CD4-positive, alpha-beta T cell treated with Interleukin-12 subunit alpha and Interleukin-12 subunit beta, for 1 hour (primary cell): ENCODE measurements at regions not wholly inside any gene's neighbourhood (a gene's known extent, or its start where the extent isn't known, plus 50 kb on each side); places are given as distances from the start of the nearest gene placed in this dataset.
A peak's percentile ranks its signal among the peaks of the same experiment; 100 is the strongest.
"Not testable (repeated sequence)": the region's sequence is repeated elsewhere in the genome, so short reads cannot be mapped to it uniquely, and the experiment has no call there.

Experiments used
- DNase-seq: peaks from one replicate; pipeline ENCODE4 v3.0.0-alpha.2; 2020

- DNase-seq: not testable (repeated sequence)
Measured at GRCh38 chr2:113386780-113387433, 50.6 kb upstream of the ZNG1B start.

DNA sequence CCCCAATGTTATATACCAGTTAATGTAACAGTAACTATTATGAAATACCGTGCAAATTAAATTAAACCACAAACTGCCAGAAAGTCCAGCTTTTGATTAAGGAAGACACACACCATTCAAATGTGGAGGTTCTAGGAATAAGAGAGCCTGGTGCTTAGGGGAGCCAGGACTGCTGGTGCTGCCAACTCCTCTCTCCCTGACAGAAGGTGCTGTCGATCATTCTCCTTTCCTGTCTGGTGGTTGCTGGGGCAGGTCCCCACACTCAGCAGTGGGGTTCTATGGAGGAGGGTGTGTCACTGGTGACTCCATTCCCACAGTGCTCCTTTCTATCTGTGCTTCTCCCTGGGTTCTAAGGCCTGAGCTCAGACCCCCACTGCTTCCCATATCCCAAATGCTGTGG lies 57.9 kb upstream of the ZNG1B start:
- not testable (repeated sequence) for DNase-seq

DNA sequence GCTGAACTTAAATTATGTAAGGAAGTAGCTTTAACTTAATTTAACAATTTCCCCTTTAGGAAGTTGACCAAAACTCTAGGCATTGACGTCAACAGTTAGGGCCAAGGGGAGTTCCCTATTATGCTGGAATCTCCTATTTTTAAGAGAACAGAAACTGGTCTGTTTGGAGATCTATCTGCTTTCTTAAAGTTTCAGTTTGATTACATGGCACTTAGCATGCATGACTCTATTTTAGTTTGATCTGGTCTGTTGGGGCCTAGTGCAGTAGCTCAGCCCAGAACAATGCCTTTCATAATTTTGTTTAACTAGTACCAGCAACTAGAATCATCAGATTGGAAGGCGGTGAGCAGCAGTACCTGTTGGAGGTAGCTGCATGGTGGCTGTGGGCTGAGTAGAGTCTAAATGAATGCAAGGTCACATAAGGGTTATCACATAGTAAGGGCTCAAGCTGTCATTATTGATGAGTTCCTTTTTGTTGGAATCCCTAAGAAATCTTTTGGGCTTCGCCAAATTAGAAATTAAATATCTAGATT lies 60.5 kb upstream of the ZNG1B start:
- DNase-seq: no peak

GRCh38 chr2:113376253-113376912 lies 61.1 kb upstream of the ZNG1B start:
- DNase-seq: no peak

DNA sequence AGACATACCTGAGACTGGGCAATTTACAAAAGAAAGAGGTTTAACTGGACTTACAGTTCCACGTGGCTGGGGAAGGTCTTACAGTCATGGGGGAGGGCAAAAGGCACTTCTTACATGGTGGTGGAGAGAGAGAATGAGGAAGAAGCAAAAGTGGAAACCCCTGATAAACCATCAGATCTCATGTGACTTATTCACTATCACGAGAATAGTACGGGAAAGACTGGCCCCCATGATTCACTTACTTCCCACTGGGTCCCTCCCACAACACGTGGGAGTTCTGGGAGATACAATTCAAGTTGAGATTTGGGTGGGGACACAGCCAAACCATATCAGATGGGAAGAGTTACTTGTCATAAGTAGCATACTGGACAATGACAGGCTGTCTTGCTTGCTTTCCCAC lies 62.6 kb upstream of the ZNG1B start:
- not testable (repeated sequence) for DNase-seq

- DNase-seq: not testable (repeated sequence)
Measured at GRCh38 chr2:113372258-113372834, 65.1 kb upstream of the ZNG1B start.

GRCh38 chr2:113370478-113371091 lies 66.9 kb upstream of the ZNG1B start:
- DNase-seq: peak; percentile 75

DNA sequence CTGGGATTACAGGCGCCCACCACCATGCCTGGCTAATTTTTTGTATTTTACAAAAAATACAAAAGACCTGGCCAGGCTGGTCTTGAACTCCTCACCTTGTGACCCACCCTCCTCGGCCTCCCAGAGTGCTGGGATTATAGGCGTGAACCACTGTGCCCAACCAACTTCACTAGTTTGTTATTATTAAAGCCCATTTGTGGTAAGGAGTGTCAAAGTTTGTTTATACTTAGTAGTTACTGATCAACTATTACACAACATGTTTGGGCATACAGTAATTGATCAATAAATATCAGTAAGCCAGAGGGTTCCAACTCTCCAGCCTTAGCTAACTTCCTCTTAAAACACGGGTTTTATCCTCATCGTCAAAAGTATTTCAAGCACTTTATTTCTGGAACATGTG lies 67.5 kb upstream of the ZNG1B start:
- DNase-seq: no peak

DNA sequence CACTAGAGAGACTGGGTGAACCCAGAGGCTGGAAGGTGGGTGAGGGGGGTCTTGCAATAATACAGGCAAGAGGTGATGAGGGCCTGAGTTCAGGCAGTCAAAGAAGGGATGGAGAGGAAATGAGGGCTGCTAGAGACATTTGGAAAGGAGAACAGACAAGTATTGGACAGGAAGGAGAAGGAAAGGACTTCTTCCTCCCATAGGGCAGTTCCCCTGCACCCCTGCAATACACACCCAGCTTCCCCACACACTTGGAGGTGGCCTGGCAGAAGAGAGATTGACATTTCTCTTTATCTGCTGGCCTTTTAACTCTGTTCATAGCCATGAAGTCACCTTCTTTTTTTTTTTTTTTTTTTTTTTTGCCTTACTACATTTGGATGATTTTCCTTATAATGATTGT lies 68.9 kb upstream of the ZNG1B start:
- DNase-seq: not testable (repeated sequence)

GRCh38 chr2:113366821-113367220 lies 70.7 kb upstream of the ZNG1B start:
- not testable (repeated sequence) for DNase-seq

DNA sequence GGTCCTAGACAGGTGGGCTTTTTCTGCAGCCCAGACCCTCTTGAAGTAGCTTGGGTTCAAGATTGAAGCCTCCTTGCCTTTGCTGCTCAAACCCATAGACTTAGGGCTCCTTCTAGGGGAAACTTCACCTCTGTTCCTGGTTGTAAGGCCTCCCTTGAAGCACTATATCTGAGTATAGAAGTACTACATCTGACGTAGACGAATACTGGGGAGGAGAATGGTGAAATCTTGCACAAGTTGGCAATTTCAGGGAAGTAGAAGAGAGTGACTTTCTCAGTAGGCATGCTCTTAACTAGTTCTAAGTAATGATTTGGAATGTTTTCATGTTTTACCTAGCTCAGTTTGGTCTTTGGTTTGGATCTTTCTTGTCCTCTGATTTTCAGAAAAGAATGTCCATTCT lies 71.7 kb upstream of the ZNG1B start:
- DNase-seq: not testable (repeated sequence)

DNA sequence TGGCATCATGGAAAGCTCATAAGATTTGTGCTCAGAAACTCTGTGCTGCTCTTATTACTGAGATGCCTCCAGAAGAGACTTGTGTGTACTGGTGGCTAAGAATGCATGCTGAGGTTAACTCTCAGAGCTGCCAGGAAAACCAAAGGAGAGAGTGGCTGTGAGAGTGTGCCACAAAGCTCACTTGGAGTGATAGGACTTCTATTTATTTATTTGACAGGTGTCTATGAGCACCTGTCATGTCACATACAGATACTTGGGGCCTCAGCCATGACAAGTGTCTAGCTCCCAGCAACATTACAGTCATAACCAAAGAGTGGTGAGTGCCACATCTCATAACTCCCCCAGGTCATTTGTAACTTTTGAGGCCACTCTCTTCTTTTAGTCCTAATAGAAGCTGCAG lies 72.2 kb upstream of the ZNG1B start:
- DNase-seq: not testable (repeated sequence)

DNA sequence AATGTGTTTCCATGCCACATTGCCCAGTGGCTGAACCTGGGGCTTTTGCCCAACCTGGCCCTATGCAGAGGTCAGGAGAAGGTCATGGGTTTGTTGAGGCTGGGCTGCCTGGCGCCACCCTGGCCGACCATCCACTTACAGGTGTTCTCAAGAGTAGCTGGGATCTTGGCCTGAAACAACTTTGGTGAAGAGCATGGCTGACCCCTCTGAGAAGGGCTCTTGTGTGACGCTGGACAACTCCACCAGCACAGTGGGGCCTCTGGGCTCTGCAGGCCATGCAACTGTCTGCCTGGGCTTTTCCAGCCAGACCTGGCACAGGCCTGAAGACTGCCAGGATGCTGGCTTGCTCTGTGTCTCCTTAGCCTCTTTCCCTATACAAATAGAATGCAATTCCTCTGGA lies 76.4 kb upstream of the ZNG1B start:
- DNase-seq: no peak

GRCh38 chr2:113357071-113357470 lies 78.3 kb upstream of the PAX8 start:
- no peak for DNase-seq

GRCh38 chr2:113356284-113356683 lies 77.6 kb upstream of the PAX8 start:
- DNase-seq: not testable (repeated sequence)

DNA sequence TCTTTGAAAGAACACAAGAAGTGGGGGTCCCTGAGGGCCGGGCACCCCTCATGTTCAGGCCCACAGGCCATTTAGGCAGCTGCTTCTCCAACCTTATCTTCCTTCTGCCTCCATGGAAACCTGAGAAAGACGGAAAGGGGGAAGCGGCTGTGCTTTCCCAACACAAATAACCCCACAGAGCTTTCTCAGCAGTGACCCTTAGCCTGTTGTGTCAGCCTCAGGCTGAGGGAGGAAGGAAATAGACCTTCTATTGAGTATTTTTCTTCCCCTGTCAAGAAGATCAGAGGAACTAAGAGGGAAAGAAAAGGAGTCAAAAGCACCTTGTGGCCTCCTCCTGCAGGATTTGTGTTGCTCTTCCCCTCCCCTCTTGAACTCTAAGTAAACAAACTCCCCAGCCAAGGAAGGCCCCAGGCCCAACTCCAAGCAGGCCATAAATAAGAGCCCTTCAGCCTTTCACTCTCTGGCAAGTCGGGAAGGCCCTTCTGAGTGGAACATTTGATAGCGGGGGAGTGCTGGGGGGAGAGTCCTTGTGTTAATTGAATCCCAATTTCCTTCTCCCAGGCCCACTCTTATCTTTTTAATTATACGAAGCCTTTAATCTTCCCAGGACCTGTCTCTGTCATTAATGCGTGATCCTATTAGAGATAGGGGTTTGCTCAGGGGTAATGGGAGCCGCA lies 76.8 kb upstream of the PAX8 start:
- DNase-seq: not testable (repeated sequence)

DNA sequence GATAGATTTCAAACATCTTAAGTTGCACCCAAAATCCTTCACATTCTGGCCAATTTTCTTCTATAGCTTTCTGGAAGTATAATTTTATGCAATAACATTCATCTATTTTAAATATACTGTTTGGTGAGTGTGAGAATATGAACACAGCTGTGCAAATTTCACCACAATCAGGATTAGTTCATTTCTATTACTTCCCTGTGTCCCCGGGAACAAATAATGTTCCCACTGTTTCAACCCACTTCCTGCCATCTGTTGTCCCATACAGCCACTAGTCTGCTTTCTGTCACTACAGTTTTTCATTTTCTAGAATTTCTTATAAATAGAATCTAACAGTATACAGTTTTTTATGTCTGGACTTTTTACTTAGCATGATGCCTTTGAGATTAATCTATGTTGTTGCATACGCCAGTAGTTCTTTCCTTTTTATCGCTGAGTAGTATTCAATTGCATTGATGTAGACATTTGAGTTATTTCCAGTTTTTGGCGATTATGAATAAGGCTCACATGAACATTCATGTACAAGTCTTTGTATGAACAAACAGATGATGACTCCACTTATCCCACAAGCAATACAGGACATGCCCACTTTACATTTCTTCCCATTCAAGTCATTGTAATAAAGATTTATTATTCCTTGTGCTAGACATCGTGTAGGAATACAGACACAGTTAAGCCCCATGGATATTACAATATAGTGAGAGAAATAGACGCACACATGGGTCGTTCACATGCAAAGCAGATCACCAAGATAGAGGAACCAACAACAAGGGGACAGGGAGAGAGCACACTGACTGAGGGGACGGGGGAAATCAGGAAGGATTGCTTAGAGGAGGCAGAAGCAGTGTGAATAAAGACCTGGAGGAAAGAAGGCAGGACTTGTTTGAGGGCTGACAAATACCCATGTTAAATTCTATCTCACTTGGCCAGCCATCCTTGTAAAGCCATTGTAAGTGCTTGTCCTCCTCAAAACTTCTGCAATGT lies 72.9 kb upstream of the PAX8 start:
- DNase-seq: no peak

- not testable (repeated sequence) for DNase-seq
Measured at GRCh38 chr2:113343800-113344199, 65.1 kb upstream of the PAX8 start.

DNA sequence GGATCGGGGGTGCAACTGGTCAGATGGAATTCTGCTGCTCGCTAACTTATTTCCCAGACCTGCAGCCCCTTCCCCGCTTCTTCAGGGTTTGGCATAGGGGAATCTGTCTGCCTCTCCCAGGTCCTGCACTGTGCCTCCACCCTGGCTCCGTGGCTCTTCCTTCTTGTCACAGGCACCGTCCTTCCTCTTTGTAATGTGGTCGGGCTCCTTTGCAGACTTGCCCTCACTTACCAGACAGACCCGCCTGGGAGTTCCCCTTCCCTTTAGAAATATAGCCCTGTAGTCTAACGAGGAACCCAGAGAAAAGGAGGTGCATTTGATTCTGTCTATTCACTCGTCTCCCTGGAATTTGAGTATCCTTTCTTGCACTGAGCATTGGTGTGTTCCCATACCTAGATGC lies 63.9 kb upstream of the PAX8 start:
- peak; percentile 16 for DNase-seq

- DNase-seq: not testable (repeated sequence)
Measured at GRCh38 chr2:113341870-113342253, 63.1 kb upstream of the PAX8 start.

DNA sequence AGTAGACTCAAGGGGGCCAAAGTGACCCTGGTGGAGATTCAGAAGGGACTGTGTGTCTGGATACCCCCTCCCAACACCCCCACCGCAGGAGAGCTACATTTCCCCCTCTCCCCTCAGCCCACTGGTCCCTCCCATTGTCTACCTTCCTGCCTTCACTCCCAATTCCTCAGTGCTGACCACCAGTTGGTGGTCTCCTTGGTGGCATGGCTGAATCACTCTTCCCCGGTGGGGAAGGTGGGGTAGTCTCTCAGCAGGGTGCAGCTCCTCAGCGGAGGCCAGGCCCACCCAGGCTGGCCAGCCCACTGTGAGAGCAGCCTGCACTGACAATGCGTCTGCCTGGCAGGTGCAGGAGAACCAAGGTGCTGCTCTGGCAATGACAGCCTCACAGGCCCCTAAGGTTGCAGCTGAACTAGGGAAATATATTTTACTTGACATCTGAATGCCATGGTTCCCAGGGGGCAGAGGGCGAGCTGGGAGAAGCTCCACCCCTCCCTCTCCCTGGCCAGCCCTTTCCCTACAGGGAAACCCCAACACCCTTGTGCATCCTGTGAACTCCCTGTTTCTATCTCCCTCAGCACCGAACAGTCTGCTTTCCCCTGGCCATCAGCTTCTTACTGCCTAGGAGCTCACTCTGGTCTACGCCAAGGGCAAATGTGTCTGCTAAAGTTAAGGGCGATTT lies 62.6 kb upstream of the PAX8 start:
- no peak for DNase-seq
